ENCODE measurements at regions not wholly inside any gene's neighbourhood (a gene's known extent, or its start where the extent isn't known, plus 50 kb on each side); places are given as distances from the start of the nearest gene placed in this dataset.

GRCh38 chr1:79469139-79469538, 462.6 kb upstream of the ADGRL4 start:
- TF ChIP-seq POLR2AphosphoS5 (IDR thresholded peaks at IDR 0.05; ENCODE audit: low read depth) (no peak), CTCF (IDR thresholded peaks at IDR 0.05; ENCODE audit: insufficient read depth, low read length) (no peak), SPI1 (IDR thresholded peaks at IDR 0.05; ENCODE audit: borderline replicate concordance, low read depth) (no peak), GABPA (IDR thresholded peaks at IDR 0.05; ENCODE audit: low read depth) (no peak)
- TF ChIP-seq, protein P1, sequence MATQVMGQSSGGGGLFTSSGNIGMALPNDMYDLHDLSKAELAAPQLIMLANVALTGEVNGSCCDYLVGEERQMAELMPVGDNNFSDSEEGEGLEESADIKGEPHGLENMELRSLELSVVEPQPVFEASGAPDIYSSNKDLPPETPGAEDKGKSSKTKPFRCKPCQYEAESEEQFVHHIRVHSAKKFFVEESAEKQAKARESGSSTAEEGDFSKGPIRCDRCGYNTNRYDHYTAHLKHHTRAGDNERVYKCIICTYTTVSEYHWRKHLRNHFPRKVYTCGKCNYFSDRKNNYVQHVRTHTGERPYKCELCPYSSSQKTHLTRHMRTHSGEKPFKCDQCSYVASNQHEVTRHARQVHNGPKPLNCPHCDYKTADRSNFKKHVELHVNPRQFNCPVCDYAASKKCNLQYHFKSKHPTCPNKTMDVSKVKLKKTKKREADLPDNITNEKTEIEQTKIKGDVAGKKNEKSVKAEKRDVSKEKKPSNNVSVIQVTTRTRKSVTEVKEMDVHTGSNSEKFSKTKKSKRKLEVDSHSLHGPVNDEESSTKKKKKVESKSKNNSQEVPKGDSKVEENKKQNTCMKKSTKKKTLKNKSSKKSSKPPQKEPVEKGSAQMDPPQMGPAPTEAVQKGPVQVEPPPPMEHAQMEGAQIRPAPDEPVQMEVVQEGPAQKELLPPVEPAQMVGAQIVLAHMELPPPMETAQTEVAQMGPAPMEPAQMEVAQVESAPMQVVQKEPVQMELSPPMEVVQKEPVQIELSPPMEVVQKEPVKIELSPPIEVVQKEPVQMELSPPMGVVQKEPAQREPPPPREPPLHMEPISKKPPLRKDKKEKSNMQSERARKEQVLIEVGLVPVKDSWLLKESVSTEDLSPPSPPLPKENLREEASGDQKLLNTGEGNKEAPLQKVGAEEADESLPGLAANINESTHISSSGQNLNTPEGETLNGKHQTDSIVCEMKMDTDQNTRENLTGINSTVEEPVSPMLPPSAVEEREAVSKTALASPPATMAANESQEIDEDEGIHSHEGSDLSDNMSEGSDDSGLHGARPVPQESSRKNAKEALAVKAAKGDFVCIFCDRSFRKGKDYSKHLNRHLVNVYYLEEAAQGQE (IDR thresholded peaks at IDR 0.05; ENCODE audit: insufficient replicate concordance, low read depth) = no peak
